DND-41 (cell line): ENCODE measurements at regions not wholly inside any gene's neighbourhood (a gene's known extent, or its start where the extent isn't known, plus 50 kb on each side); places are given as distances from the start of the nearest gene placed in this dataset.

ENCODE experiments used
- CTCF ChIP-seq: IDR thresholded peaks from 2 replicates; pipeline ENCODE4 v1.5.1; 2012; ENCODE audit warnings: borderline replicate concordance, low read length, moderate library complexity, mild to moderate bottlenecking; ENCODE audit not compliant: poor library complexity, severe bottlenecking; ENCODE audit errors: extremely low read depth
- EZH2 ChIP-seq: IDR thresholded peaks from 3 replicates; pipeline ENCODE4 v1.6.1; 2012; ENCODE audit warnings: borderline replicate concordance, low read depth, mild to moderate bottlenecking, moderate library complexity, low read length, inconsistent platforms; ENCODE audit not compliant: severe bottlenecking

GRCh38 chr19:23519031-23519430 lies 123.8 kb upstream of the ZNF91 start:
- no peak for TF ChIP-seq CTCF
- no peak for TF ChIP-seq EZH2
